ENCODE measurements at regions not wholly inside any gene's neighbourhood (a gene's known extent, or its start where the extent isn't known, plus 50 kb on each side); places are given as distances from the start of the nearest gene placed in this dataset.

- TF ChIP-seq POLR2A (IDR thresholded peaks at IDR 0.05) (no peak), CTCF (IDR thresholded peaks at IDR 0.05) (no peak), EP300 (IDR thresholded peaks at IDR 0.05) (no peak)
These were observed 62.1 kb upstream of the ARHGAP20 start for GRCh38 chr11:110774138-110775014.
